ENCODE measurements at regions not wholly inside any gene's neighbourhood (a gene's known extent, or its start where the extent isn't known, plus 50 kb on each side); places are given as distances from the start of the nearest gene placed in this dataset.

DNA sequence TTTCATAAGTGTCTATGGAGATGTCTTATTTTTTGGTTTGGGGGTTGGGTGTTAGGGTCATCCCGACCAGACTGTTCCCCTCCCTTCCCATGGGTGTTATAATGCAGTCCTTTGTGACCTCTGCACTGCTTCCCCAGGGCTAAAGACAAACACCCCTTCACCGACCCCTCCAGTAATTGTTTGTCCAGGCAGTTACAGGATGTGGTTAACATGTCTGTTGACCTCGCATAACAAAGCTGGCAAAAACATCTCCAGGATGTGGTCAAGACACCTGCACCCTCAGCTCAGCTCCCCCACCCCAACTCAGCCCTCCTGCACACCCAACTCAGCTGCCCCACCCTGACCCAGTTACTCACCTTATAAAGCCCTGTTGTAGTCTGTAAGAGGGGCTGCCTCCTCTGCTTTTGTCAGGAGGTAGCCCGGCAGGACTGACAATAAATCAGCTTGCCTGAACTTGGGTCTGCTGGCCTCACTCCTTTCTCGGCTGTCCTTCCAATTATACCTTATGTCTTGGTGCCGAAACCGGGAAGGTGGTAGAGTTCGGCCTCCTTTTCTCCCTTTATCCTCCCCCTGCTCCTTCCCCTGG is 102.2 kb downstream of the ZNF92 start:
- Histone ChIP-seq H3K27ac (ENCODE audit: extremely low read depth, low read depth, low read length) (no peak overlapping the region), H3K27me3 (ENCODE audit: control insufficient read depth in 2 of 2, insufficient read depth in 2 of 2, low read length in 2 of 2) (peaks cover 2 to 17% of the 10 kb centered on the region in 2 experiments; a peak in 2 of 5 replicates), H4K20me1 (replicated peaks; ENCODE audit: control insufficient read depth, insufficient read depth, low read length) (no peaks in the 10 kb centered on the region), H3K4me2 (ENCODE audit: insufficient read depth, low read length) (no peak overlapping the region), H3K36me3 (ENCODE audit: control insufficient read depth, insufficient read depth, low read length) (no peaks in the 10 kb centered on the region), H2AFZ (ENCODE audit: low read depth, low read length) (no peak overlapping the region), H3K9me1 (ENCODE audit: control insufficient read depth, insufficient read depth, low read length) (no peaks in the 10 kb centered on the region), H3K9me3 (replicated peaks; ENCODE audit: control insufficient read depth, insufficient read depth, low read depth, low read length) (no peaks in the 10 kb centered on the region), H3K4me1 (replicated peaks in 1 of 2; ENCODE audit: control insufficient read depth in 2 of 2, insufficient read depth in 2 of 2, low read length in 2 of 2) (no peaks in the 10 kb centered on the region; a peak in 1 of 5 replicates), H3K9ac (ENCODE audit: insufficient read depth in 1 of 2, low read depth in 2 of 2, low read length in 2 of 2) (no peak overlapping the region), H3K4me3 (no peak overlapping the region), H3K79me2 (ENCODE audit: control insufficient read depth, insufficient read depth, low read length) (no peaks in the 10 kb centered on the region)
- TF ChIP-seq IRF2 (CRISPR knock-in tag; IDR thresholded peaks at IDR 0.05) (no peak), MED1 (CRISPR knock-in tag; IDR thresholded peaks at IDR 0.05; ENCODE audit: borderline replicate concordance) (no peak), RNF2 (IDR thresholded peaks at IDR 0.05) (peak; percentile 24; the same call in 1 of the 2 replicates), ZBTB49 (CRISPR knock-in tag; IDR thresholded peaks at IDR 0.05; ENCODE audit: borderline replicate concordance) (no peak), GABPA (tag; conservative IDR thresholded peaks at IDR 0.05; ENCODE audit: low read depth) (peak; percentile 71), NR2C2 (CRISPR knock-in tag; IDR thresholded peaks at IDR 0.05) (no peak), NR2C2 (tag; IDR thresholded peaks at IDR 0.05) (peak; percentile 28; the same call in 1 of the 2 replicates)
- no peak for FAIRE-seq
- ChIA-PET POLR2A (no interaction called here), CTCF (ENCODE audit: low intra/inter-chr PET ratio) (no interaction called here)
- no TSS peak for BruUV-seq (replicated peaks)
- intact Hi-C loops (cut with micrococcal nuclease) (loop anchor here (10.0 kb wide), 1 partner anchor 521 kb away; no protein-coding TSS in a partner anchor), in situ Hi-C loops (cut with MboI) (no loop called here)
- DNase-seq (ENCODE audit: extremely low read depth in 1 of 4, low spot score in 3 of 4) = no peak
- 3% methylated on average over 8 of the region's 8 CpGs for WGBS (ENCODE audit: insufficient coverage, low coverage, missing lambda C conversion rate)
- ATAC-seq = no peak; the same call in none of the 3 replicates

All from K562 (cell line).